GM19438 (cell line): ENCODE measurements at regions not wholly inside any gene's neighbourhood (a gene's known extent, or its start where the extent isn't known, plus 50 kb on each side); places are given as distances from the start of the nearest gene placed in this dataset.

Experiments
- ATAC-seq: cut with Tn5 transposase; IDR thresholded peaks from one replicate; pipeline ENCODE4 v1.9.1; 2021; ENCODE audit warnings: low read depth; ENCODE audit not compliant: unreplicated experiment

- ATAC-seq: no peak
These were observed 209.0 kb downstream of the EFHB start for GRCh38 chr3:19725000-19725399.

DNA sequence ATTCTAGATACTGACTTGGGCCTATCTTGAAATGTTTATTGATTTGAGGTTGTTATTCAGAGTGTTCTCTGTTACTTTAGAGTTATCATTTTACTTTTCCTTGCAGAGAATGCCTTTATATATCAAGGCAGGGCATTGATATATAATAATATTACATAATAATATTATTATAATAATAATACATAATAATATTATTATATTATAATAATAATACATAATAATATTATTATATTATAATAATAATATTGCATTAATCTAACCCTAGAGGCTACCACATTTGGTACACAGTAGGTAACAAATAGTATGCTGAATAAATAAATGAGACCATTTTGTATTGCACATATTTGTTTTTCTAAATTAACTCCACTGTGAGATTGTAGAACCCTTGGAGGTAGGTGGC, 216.3 kb downstream of the EFHB start:
- ATAC-seq: no peak

DNA sequence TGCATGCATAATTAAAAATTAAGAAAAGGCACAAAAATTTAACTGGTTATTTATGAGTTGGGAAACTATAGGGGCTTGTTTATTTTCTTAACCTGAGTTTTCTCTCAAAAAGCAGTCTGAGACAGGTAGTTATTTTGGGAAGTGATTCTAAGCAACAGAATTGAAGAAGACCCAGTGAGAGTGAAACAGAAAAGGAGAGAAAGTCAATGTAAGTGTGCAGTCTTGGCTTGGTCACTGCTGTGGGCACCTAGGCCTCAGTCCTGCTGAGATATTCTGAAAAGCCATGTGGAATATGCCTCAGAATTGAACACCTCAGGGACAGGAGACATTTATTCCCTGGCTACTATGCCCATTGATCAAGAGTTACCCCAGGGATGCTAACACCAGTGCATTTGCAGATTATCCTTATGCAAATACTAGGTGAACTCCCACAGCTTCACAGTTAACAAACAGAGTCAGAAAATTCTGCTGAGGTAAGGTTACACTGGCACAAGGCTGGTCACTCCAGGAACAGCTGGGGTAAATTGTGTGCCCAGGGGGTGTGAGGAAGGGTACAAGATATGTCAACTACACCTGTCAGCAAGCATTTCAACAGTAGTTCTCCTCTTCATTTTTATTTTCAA, 222.7 kb downstream of the EFHB start:
- no peak for ATAC-seq

- no peak for ATAC-seq
These were observed 231.5 kb downstream of the EFHB start for GRCh38 chr3:19702416-19703078.

GRCh38 chr3:19688767-19689166, 245.2 kb downstream of the EFHB start:
- peak; percentile 74 for ATAC-seq

GRCh38 chr3:19668163-19668562, 265.9 kb downstream of the EFHB start:
- ATAC-seq: no peak

DNA sequence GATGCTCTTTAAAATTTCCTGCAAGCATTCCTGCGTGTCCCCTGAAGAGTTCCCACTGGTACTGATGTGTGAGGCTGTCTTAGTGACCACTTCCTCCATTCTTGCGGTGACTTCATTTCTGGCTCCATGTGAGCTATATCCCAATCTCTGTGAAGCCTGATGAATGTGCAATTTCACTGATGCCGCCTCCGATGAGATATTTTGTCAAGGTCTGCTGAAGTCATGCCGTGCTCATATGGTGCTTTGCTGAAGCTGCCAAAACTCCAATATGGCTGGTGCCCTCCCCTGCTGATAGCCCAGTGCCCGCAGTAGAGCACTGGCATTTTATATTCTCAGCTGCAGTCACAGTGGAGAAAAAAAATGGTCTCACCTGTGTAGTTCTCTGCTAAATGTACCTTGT, 271.5 kb downstream of the EFHB start:
- ATAC-seq: no peak

GRCh38 chr3:19652336-19652735, 281.7 kb downstream of the EFHB start:
- ATAC-seq: no peak

GRCh38 chr3:19645093-19645492, 288.9 kb downstream of the EFHB start:
- ATAC-seq: no peak

- ATAC-seq: peak; percentile 89
These were observed 289.6 kb downstream of the EFHB start for GRCh38 chr3:19644405-19644804.

DNA sequence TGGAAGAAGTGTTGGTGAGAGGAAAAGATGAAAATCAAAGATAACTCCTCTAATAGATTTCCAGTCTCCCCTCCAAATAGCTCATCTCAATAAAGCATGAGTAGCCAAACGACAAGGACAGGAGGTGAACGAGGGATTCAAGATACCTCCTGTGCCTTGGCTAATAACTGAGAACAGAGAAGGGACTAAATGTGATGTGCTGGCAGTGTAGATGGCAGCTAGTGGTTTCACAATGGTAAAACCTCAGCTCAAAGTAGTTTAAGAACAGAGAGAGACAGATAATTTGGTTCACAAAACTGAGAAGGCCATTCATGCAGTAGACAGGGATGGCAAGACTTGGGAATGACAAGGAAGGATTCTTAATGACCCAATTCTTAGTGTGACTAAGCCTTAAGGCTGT, 292.6 kb downstream of the EFHB start:
- ATAC-seq: no peak

DNA sequence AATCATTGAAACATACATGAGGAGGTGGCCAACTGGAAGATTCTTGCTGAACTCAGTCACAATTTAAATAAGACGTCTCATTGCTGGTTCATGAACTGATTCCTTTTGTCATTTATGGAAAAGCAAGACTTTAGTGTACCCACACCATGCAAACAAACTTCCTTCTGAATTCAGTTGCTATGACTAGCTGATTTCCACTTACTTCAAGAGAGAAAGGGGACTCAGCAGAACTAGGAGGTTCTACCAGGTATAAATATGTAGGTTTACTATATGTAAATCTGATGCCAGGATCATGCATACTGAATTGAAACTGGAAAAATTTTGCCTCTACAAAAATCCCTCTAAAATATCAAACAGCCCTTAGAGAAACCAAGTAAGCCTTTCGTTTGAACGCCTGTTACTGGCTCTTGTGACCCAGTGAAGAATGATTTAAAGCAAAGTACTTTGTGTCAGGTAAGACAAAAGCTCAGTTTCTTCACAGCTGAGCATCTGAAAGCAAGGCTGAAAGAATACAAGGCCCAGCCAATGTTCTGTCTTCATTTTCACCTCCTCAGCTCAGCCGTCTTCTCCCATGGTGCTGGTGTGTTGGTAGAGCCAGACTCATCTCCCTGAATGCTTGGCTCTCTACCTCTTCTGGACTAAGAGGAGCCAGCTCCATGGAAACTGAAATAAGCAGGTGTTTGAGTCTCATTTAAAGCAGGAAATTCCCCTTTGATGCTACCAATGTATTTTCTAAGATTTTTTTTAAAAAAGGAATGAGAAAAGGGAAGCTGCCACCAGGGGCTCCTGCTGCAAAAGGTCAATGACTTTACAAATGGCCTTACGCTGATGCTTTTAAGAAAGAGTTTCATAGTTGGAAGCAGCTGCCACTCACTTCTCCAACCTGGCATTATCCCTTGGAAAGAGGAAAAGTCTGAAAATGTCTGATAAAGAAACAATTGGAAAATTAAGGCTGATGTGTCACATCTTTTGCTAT, 301.6 kb downstream of the EFHB start:
- ATAC-seq: no peak

- no peak for ATAC-seq
These were observed 335.1 kb downstream of the EFHB start for GRCh38 chr3:19598870-19599269.

GRCh38 chr3:19596408-19596807, 337.6 kb downstream of the EFHB start:
- ATAC-seq: peak; percentile 72

- no peak for ATAC-seq
These were observed 338.1 kb downstream of the EFHB start for GRCh38 chr3:19595884-19596283.
